ENCODE measurements at regions not wholly inside any gene's neighbourhood (a gene's known extent, or its start where the extent isn't known, plus 50 kb on each side); places are given as distances from the start of the nearest gene placed in this dataset.

GRCh38 chr5:98206566-98206965, 566.9 kb upstream of the RGMB start:
- ATAC-seq = no peak
- TF ChIP-seq CSDC2 (CRISPR knock-in tag; IDR thresholded peaks at IDR 0.05) = no peak
- TF ChIP-seq CREB5 (CRISPR knock-in tag; IDR thresholded peaks at IDR 0.05; ENCODE audit: low read depth) = no peak
- TF ChIP-seq ESRRG (CRISPR knock-in tag; IDR thresholded peaks at IDR 0.05) = no peak
- no peak for TF ChIP-seq POU6F1 (CRISPR knock-in tag; IDR thresholded peaks at IDR 0.05; ENCODE audit: borderline replicate concordance, low read depth)

GRCh38 chr5:98209418-98209817, 564.0 kb upstream of the RGMB start:
- ATAC-seq = no peak
- TF ChIP-seq GLIS3 (CRISPR knock-in tag; IDR thresholded peaks at IDR 0.05) (no peak), OSR1 (CRISPR knock-in tag; IDR thresholded peaks at IDR 0.05) (no peak), ZFP3 (CRISPR knock-in tag; IDR thresholded peaks at IDR 0.05) (no peak)

GRCh38 chr5:98214240-98215051, 559.0 kb upstream of the RGMB start:
- no peak for TF ChIP-seq ZFP3 (CRISPR knock-in tag; IDR thresholded peaks at IDR 0.05)
- TF ChIP-seq CSDC2 (CRISPR knock-in tag; IDR thresholded peaks at IDR 0.05) = no peak
- no peak for TF ChIP-seq TOX (CRISPR knock-in tag; IDR thresholded peaks at IDR 0.05; ENCODE audit: borderline replicate concordance)
- no peak for TF ChIP-seq TCF4 (CRISPR knock-in tag; IDR thresholded peaks at IDR 0.05; ENCODE audit: borderline replicate concordance)
- no peak for TF ChIP-seq GLIS3 (CRISPR knock-in tag; IDR thresholded peaks at IDR 0.05)
- no peak for TF ChIP-seq ZNF8 (CRISPR knock-in tag; IDR thresholded peaks at IDR 0.05)
- TF ChIP-seq BACH2 (CRISPR knock-in tag; IDR thresholded peaks at IDR 0.05; ENCODE audit: borderline replicate concordance) = no peak
- no peak for TF ChIP-seq ZNF565 (CRISPR knock-in tag; conservative IDR thresholded peaks at IDR 0.05; ENCODE audit: low read depth)
- ATAC-seq = no peak

- ATAC-seq = no peak
- TF ChIP-seq PPARA (CRISPR knock-in tag; IDR thresholded peaks at IDR 0.05; ENCODE audit: borderline replicate concordance) (no peak), CREB5 (CRISPR knock-in tag; IDR thresholded peaks at IDR 0.05; ENCODE audit: low read depth) (no peak), BACH2 (CRISPR knock-in tag; IDR thresholded peaks at IDR 0.05; ENCODE audit: borderline replicate concordance) (no peak), OSR1 (CRISPR knock-in tag; IDR thresholded peaks at IDR 0.05) (no peak), TSHZ2 (CRISPR knock-in tag; IDR thresholded peaks at IDR 0.05) (no peak), SNAI2 (CRISPR knock-in tag; IDR thresholded peaks at IDR 0.05) (no peak), RARB (CRISPR knock-in tag; IDR thresholded peaks at IDR 0.05) (no peak), ZNF70 (CRISPR knock-in tag; IDR thresholded peaks at IDR 0.05) (no peak), PATZ1 (CRISPR knock-in tag; IDR thresholded peaks at IDR 0.05; ENCODE audit: borderline replicate concordance) (no peak), ZFP30 (CRISPR knock-in tag; IDR thresholded peaks at IDR 0.05) (no peak)
Measured at GRCh38 chr5:98217138-98217537, 556.3 kb upstream of the RGMB start.
